K562 (cell line): ENCODE measurements at regions not wholly inside any gene's neighbourhood (a gene's known extent, or its start where the extent isn't known, plus 50 kb on each side); places are given as distances from the start of the nearest gene placed in this dataset.

Source experiments
- ATAC-seq: fragments of 200-7000 bp; cut with Tn5 transposase; 3 replicates; pipeline ENCODE4 v1.9.1; 2020; ENCODE audit warnings: moderate library complexity
- BruUV-seq: library from RNA; stranded (reverse); fragments of 400-500 nt; replicated peaks from 2 replicates; lab custom pipeline; 2021; lab: Mats Ljungman, UMichigan
- CTCF ChIA-PET: fragments of 300-600 bp; formaldehyde crosslinking; extraction: SDS; loops from one replicate; lab custom pipeline; 2021; ENCODE audit warnings: low intra/inter-chr PET ratio; lab: Yijun Ruan, JAX
- POLR2A ChIA-PET: fragments of 300-600, 350-650 bp; sonication (Branson Sonifier 250); formaldehyde crosslinking; extraction: SDS; loops from one replicate; lab custom pipeline; 2021; ENCODE audit warnings: antibody characterized with exemption, inconsistent platforms; lab: Yijun Ruan, JAX
- DNase-seq, 4 experiments: peaks; one replicate each; pipeline versions ENCODE4 v3.0.0 to v3.0.0-alpha.2; 2011 to 2018; ENCODE audit warnings: low spot score in 3 of 4, mixed read lengths in 3 of 4; ENCODE audit errors: extremely low read depth in 1 of 4
- FAIRE-seq: peaks from 2 replicates; lab custom pipeline; 2011; peaks lifted over from hg19 to GRCh38; lab: Jason Lieb, UNC
- H2AFZ ChIP-seq: 2 replicates; pipeline ENCODE4 v1.6.0; 2011; ENCODE audit warnings: low read depth, low read length, control low read depth, inconsistent platforms
- H3K27ac ChIP-seq: fragments of 200-600 bp; 3 replicates; pipeline ENCODE4 v1.8.0; 2011; ENCODE audit warnings: low read depth, mild to moderate bottlenecking, control low read depth, inconsistent platforms, low read length, moderate library complexity, mixed read lengths; ENCODE audit errors: extremely low read depth
- H3K27me3 ChIP-seq, 2 experiments: fragments of 300-600 bp in 1 of 2; 2 replicates in 1 of 2; 3 replicates in 1 of 2; pipeline versions ENCODE4 v1.6.0 to v1.8.0; 2011; ENCODE audit warnings: inconsistent platforms in 2 of 2, low read length in 2 of 2, mild to moderate bottlenecking in 1 of 2, mixed read lengths in 1 of 2, moderate library complexity in 1 of 2; ENCODE audit not compliant: control insufficient read depth in 2 of 2, insufficient read depth in 2 of 2
- H3K36me3 ChIP-seq: fragments of 300-600 bp; 3 replicates; pipeline ENCODE4 v1.8.0; 2011; ENCODE audit warnings: mild to moderate bottlenecking, low read length, inconsistent platforms; ENCODE audit not compliant: control insufficient read depth, insufficient read depth
- H3K4me1 ChIP-seq, 2 experiments: fragments of 200-600 bp in 1 of 2; replicated peaks in 1 of 2; 2 replicates in 1 of 2; 3 replicates in 1 of 2; pipeline versions ENCODE4 v1.5.1 to v1.8.0; 2011; ENCODE audit warnings: inconsistent platforms in 2 of 2, low read length in 2 of 2, mild to moderate bottlenecking in 1 of 2, mixed read lengths in 1 of 2, moderate library complexity in 1 of 2; ENCODE audit not compliant: control insufficient read depth in 2 of 2, insufficient read depth in 2 of 2
- H3K4me2 ChIP-seq: 2 replicates; pipeline ENCODE4 v1.6.1; 2011; ENCODE audit warnings: low read length, control low read depth, inconsistent platforms, mixed read lengths; ENCODE audit not compliant: insufficient read depth
- H3K4me3 ChIP-seq: fragments of 200-600 bp; sonication (generic), shearing (Covaris generic); 2 replicates; pipeline ENCODE4 v1.5.1; 2016; ENCODE audit warnings: control low read depth, inconsistent platforms
- H3K79me2 ChIP-seq: fragments of 200-600 bp; 3 replicates; pipeline ENCODE4 v1.8.0; 2011; ENCODE audit warnings: low read length, inconsistent platforms; ENCODE audit not compliant: control insufficient read depth, insufficient read depth
- H3K9ac ChIP-seq, 2 experiments: 2 replicates each; pipeline versions ENCODE4 v1.6.0 to v1.6.1; 2011; ENCODE audit warnings: low read depth in 2 of 2, low read length in 2 of 2, control low read depth in 1 of 2, inconsistent platforms in 1 of 2, mild to moderate bottlenecking in 1 of 2, mixed read lengths in 1 of 2; ENCODE audit not compliant: insufficient read depth in 1 of 2
- H3K9me1 ChIP-seq: one replicate; pipeline ENCODE4 v1.6.0; 2011; ENCODE audit warnings: inconsistent platforms, mild to moderate bottlenecking, low read length, moderate library complexity; ENCODE audit not compliant: control insufficient read depth, insufficient read depth
- H3K9me3 ChIP-seq: replicated peaks from 2 replicates; pipeline ENCODE4 v1.5.1; 2011; ENCODE audit warnings: low read depth, low read length, inconsistent platforms; ENCODE audit not compliant: control insufficient read depth, insufficient read depth
- H4K20me1 ChIP-seq: replicated peaks from 2 replicates; pipeline ENCODE4 v1.6.1; 2011; ENCODE audit warnings: low read length, inconsistent platforms, mixed read lengths; ENCODE audit not compliant: control insufficient read depth, insufficient read depth
- BACH1 ChIP-seq: fragments of 200-800 bp; sonication (Bioruptor generic); IDR thresholded peaks from 2 replicates; pipeline ENCODE4 v1.6.1; 2016; ENCODE audit warnings: missing genetic modification characterization, missing compliant biosample characterization
- BCOR ChIP-seq: fragments of 450-650 bp; IDR thresholded peaks from 2 replicates; pipeline ENCODE4 v1.6.1; 2016
- CREB1 ChIP-seq, 2 experiments: sonication (generic) in 1 of 2; formaldehyde crosslinking in 1 of 2; IDR thresholded peaks; 2 replicates each; pipeline versions ENCODE4 v1.6.1 to v1.8.0; 2012 to 2022; ENCODE audit warnings: inconsistent platforms in 1 of 2, mild to moderate bottlenecking in 1 of 2, missing genetic modification reagents in 1 of 2, moderate library complexity in 1 of 2
- KAT2B ChIP-seq: IDR thresholded peaks from one replicate; pipeline ENCODE4 v1.6.1; 2012; ENCODE audit warnings: low read depth, mild to moderate bottlenecking, control low read depth, inconsistent platforms, low read length, moderate library complexity
- MIER1 ChIP-seq: fragments of 450-650 bp; IDR thresholded peaks from 2 replicates; pipeline ENCODE4 v1.6.1; 2016; ENCODE audit warnings: antibody characterized with exemption, mild to moderate bottlenecking, low read depth
- MYNN ChIP-seq, 2 experiments: sonication (generic); formaldehyde crosslinking in 1 of 2; IDR thresholded peaks; 2 replicates each; pipeline versions ENCODE4 v1.5.0 to v1.6.1; 2016 to 2020; ENCODE audit warnings: antibody characterized with exemption in 1 of 2, missing genetic modification reagents in 1 of 2
- NFXL1 ChIP-seq: fragments of 450-650 bp; formaldehyde crosslinking; IDR thresholded peaks from 2 replicates; pipeline ENCODE4 v1.4.0; 2021; ENCODE audit warnings: mild to moderate bottlenecking
- PRMT5 ChIP-seq: sonication (generic); formaldehyde crosslinking; IDR thresholded peaks from 2 replicates; pipeline ENCODE4 v1.5.0; 2020; ENCODE audit warnings: missing genetic modification reagents
- SETDB1 ChIP-seq: IDR thresholded peaks from one replicate; pipeline ENCODE4 v1.6.1; 2012; ENCODE audit warnings: low read length, control low read depth, inconsistent platforms
- TAF15 ChIP-seq: fragments of 200-400 bp; formaldehyde crosslinking; IDR thresholded peaks from 2 replicates; pipeline ENCODE4 v1.6.1; 2017; ENCODE audit warnings: mild to moderate bottlenecking, low read depth, low read length, moderate library complexity
- WGBS: fragments of 100-300 bp; shearing (Covaris generic); methylation state at CpG from one replicate; pipeline ENCODE4 v1.1.6; 2016; ENCODE audit warnings: low coverage, mixed read lengths; ENCODE audit not compliant: insufficient coverage; ENCODE audit errors: missing lambda C conversion rate; 5-methylcytosine and 5-hydroxymethylcytosine counted together
- in situ Hi-C: fragments of 300-500 bp; cut with MboI; formaldehyde crosslinking; loops from 4 replicates; pipeline ENCODE4 v1.15.0; 2018; ENCODE audit warnings: inconsistent platforms, mixed read lengths
- intact Hi-C: fragments of 100-400 bp; cut with micrococcal nuclease; formaldehyde crosslinking; loops from 2 replicates; pipeline ENCODE4 v1.14.2; 2022
- TF ChIP-seq, protein P1 (sequence below): sonication (generic); formaldehyde crosslinking; IDR thresholded peaks from 2 replicates; pipeline ENCODE4 v1.8.1; 2023; ENCODE audit warnings: missing genetic modification reagents, mild to moderate bottlenecking, borderline replicate concordance
- TF ChIP-seq, protein P2 (sequence below): conservative IDR thresholded peaks from 2 replicates; pipeline ENCODE4 v1.6.1; 2011; ENCODE audit warnings: low read depth, mild to moderate bottlenecking, low read length; ENCODE audit not compliant: control insufficient read depth
- TF ChIP-seq, protein P3 (sequence below): sonication (generic); formaldehyde crosslinking; IDR thresholded peaks from 2 replicates; pipeline ENCODE4 v1.8.1; 2023; ENCODE audit warnings: mild to moderate bottlenecking, missing genetic modification reagents

DNA sequence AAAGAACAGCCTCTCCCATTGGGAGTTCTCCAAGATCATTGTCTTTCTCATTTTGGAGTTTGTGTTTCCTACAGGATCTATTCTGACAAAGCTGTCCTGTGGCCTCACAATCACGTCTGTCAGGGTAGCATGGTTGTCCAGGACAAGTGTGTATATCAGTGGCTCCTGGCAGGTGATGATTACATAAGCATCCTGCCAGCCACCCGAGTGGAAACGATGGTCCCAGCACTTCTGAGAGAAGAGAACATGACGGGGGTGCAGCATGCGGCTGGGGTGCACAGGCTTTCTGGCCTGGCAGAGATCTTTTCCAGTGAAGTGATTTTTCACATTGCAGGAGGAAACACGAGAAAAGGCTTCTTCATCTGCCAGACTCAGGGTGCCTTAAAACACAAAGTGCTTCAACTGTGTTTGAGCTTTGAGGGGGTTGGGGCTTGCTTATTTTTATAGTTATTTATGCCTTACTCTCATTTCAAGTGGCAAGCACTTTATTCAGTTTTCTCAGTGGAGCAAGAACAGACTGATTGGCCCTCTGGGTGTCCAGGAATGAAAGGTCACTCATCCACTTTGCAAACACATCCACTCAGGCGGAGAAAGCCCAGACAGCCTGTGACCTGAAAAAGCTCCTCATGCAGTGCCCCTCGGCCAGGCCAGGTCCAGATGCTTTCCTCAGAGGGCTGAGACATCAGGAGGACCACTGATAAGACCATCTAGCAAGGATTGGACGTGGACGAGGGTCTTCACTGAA, 186.0 kb downstream of the DUSP10 start:
- ATAC-seq, result no peak
- Histone ChIP-seq H3K27ac (no peak overlapping the region), H3K4me1 (no peaks in the 10 kb centered on the region), H4K20me1 (no peaks in the 10 kb centered on the region), H2AFZ (no peak overlapping the region), H3K9ac (no peak overlapping the region), H3K36me3 (no peaks in the 10 kb centered on the region), H3K27me3 (peaks cover 0 to 4% of the 10 kb centered on the region in 2 experiments; a peak in 1 of 5 replicates), H3K79me2 (no peaks in the 10 kb centered on the region), H3K9me1 (no peaks in the 10 kb centered on the region), H3K9me3 (no peaks in the 10 kb centered on the region), H3K4me3 (no peak overlapping the region), H3K4me2 (no peak overlapping the region)
- ChIA-PET POLR2A (no interaction called here), CTCF (no interaction called here)
- 1% methylated on average over 10 of the region's 10 CpGs for whole genome bisulfite sequencing
- TF ChIP-seq SETDB1 (no peak), MYNN (IDR thresholded peaks at IDR 0.05) (no peak), MYNN (CRISPR knock-in tag; IDR thresholded peaks at IDR 0.05) (no peak), CREB1 (IDR thresholded peaks at IDR 0.05) (no peak), CREB1 (CRISPR knock-in tag; IDR thresholded peaks at IDR 0.05) (no peak), MIER1 (no peak), TAF15 (no peak), BACH1 (tag) (no peak), NFXL1 (CRISPR knock-in tag) (no peak), KAT2B (no peak), BCOR (no peak), PRMT5 (CRISPR knock-in tag) (no peak)
- TF ChIP-seq, protein P1, sequence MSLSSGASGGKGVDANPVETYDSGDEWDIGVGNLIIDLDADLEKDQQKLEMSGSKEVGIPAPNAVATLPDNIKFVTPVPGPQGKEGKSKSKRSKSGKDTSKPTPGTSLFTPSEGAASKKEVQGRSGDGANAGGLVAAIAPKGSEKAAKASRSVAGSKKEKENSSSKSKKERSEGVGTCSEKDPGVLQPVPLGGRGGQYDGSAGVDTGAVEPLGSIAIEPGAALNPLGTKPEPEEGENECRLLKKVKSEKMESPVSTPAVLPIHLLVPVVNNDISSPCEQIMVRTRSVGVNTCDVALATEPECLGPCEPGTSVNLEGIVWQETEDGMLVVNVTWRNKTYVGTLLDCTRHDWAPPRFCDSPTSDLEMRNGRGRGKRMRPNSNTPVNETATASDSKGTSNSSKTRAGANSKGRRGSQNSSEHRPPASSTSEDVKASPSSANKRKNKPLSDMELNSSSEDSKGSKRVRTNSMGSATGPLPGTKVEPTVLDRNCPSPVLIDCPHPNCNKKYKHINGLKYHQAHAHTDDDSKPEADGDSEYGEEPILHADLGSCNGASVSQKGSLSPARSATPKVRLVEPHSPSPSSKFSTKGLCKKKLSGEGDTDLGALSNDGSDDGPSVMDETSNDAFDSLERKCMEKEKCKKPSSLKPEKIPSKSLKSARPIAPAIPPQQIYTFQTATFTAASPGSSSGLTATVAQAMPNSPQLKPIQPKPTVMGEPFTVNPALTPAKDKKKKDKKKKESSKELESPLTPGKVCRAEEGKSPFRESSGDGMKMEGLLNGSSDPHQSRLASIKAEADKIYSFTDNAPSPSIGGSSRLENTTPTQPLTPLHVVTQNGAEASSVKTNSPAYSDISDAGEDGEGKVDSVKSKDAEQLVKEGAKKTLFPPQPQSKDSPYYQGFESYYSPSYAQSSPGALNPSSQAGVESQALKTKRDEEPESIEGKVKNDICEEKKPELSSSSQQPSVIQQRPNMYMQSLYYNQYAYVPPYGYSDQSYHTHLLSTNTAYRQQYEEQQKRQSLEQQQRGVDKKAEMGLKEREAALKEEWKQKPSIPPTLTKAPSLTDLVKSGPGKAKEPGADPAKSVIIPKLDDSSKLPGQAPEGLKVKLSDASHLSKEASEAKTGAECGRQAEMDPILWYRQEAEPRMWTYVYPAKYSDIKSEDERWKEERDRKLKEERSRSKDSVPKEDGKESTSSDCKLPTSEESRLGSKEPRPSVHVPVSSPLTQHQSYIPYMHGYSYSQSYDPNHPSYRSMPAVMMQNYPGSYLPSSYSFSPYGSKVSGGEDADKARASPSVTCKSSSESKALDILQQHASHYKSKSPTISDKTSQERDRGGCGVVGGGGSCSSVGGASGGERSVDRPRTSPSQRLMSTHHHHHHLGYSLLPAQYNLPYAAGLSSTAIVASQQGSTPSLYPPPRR (CRISPR knock-in tag), result no peak
- TF ChIP-seq, protein P2, sequence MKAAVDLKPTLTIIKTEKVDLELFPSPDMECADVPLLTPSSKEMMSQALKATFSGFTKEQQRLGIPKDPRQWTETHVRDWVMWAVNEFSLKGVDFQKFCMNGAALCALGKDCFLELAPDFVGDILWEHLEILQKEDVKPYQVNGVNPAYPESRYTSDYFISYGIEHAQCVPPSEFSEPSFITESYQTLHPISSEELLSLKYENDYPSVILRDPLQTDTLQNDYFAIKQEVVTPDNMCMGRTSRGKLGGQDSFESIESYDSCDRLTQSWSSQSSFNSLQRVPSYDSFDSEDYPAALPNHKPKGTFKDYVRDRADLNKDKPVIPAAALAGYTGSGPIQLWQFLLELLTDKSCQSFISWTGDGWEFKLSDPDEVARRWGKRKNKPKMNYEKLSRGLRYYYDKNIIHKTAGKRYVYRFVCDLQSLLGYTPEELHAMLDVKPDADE, result no peak
- TF ChIP-seq, protein P3, sequence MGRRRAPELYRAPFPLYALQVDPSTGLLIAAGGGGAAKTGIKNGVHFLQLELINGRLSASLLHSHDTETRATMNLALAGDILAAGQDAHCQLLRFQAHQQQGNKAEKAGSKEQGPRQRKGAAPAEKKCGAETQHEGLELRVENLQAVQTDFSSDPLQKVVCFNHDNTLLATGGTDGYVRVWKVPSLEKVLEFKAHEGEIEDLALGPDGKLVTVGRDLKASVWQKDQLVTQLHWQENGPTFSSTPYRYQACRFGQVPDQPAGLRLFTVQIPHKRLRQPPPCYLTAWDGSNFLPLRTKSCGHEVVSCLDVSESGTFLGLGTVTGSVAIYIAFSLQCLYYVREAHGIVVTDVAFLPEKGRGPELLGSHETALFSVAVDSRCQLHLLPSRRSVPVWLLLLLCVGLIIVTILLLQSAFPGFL (CRISPR knock-in tag), result no peak
- DNase-seq, result no peak
- no peak for FAIRE-seq
- in situ Hi-C loops (no loop called here), intact Hi-C loops (no loop called here)
- BruUV-seq, result no TSS peak
